Neural cell (in vitro differentiated cells): ENCODE measurements at regions not wholly inside any gene's neighbourhood (a gene's known extent, or its start where the extent isn't known, plus 50 kb on each side); places are given as distances from the start of the nearest gene placed in this dataset.

Experiments
- H2AFZ ChIP-seq: fragments of 200-600, 300-800 bp; sonication (generic), shearing (Covaris generic); 2 replicates; pipeline ENCODE4 v1.6.0; 2014; ENCODE audit warnings: low read depth, mild to moderate bottlenecking, antibody characterized with exemption, low read length, moderate library complexity
- H3F3A ChIP-seq: fragments of 200-600 bp; shearing (Covaris generic); 2 replicates; pipeline ENCODE4 v1.6.1; 2016; ENCODE audit warnings: mild to moderate bottlenecking, moderate library complexity, mixed read lengths, antibody characterized with exemption, low read length; ENCODE audit not compliant: insufficient read depth, poor library complexity, severe bottlenecking
- H3K27ac ChIP-seq: fragments of 200-600, 300-800 bp; sonication (generic), shearing (Covaris generic); 2 replicates; pipeline ENCODE4 v1.5.1; 2014; ENCODE audit warnings: mild to moderate bottlenecking, low read length, moderate library complexity
- H3K27me3 ChIP-seq: fragments of 300-800, 200-600 bp; sonication (generic), shearing (Covaris generic); 2 replicates; pipeline ENCODE4 v1.6.0; 2014; ENCODE audit warnings: mild to moderate bottlenecking, low read depth, low read length, moderate library complexity; ENCODE audit not compliant: insufficient read depth
- H3K36me3 ChIP-seq: fragments of 300-800, 200-600 bp; sonication (generic), shearing (Covaris generic); 2 replicates; pipeline ENCODE4 v1.5.1; 2014; ENCODE audit warnings: mild to moderate bottlenecking, antibody characterized with exemption, low read length, moderate library complexity; ENCODE audit not compliant: insufficient read depth
- H3K4me2 ChIP-seq: fragments of 300-800, 200-600 bp; sonication (generic), shearing (Covaris generic); 2 replicates; pipeline ENCODE4 v1.6.0; 2014; ENCODE audit warnings: mild to moderate bottlenecking, low read length
- H3K4me3 ChIP-seq: fragments of 300-800, 200-600 bp; sonication (generic), shearing (Covaris generic); 2 replicates; pipeline ENCODE4 v1.5.1; 2014; ENCODE audit warnings: mild to moderate bottlenecking, low read length, moderate library complexity
- H3K79me2 ChIP-seq: fragments of 200-600 bp; shearing (Covaris generic); replicated peaks from 2 replicates; pipeline ENCODE4 v1.6.0; 2014; ENCODE audit warnings: mild to moderate bottlenecking, low read length, moderate library complexity; ENCODE audit not compliant: insufficient read depth
- H3K9ac ChIP-seq: fragments of 300-800, 200-600 bp; sonication (generic), shearing (Covaris generic); 2 replicates; pipeline ENCODE4 v1.6.1; 2016; ENCODE audit warnings: mild to moderate bottlenecking, low read length, mixed read lengths
- H3K9me2 ChIP-seq: fragments of 200-600 bp; shearing (Covaris generic); 2 replicates; pipeline ENCODE4 v1.6.1; 2016; ENCODE audit warnings: mild to moderate bottlenecking, low read length, mixed read lengths; ENCODE audit not compliant: insufficient read depth
- H3K9me3 ChIP-seq: fragments of 200-600, 300-800 bp; sonication (generic), shearing (Covaris generic); 2 replicates; pipeline ENCODE4 v1.6.1; 2016; ENCODE audit warnings: mild to moderate bottlenecking, mixed run types, low read length, moderate library complexity, mixed read lengths
- H4K20me1 ChIP-seq: fragments of 200-600 bp; shearing (Covaris generic); 2 replicates; pipeline ENCODE4 v1.6.1; 2016; ENCODE audit warnings: mild to moderate bottlenecking, mixed run types; ENCODE audit not compliant: insufficient read depth
- CTCF ChIP-seq: fragments of 450-650 bp; IDR thresholded peaks from 2 replicates; pipeline ENCODE4 v1.5.1; 2014; ENCODE audit warnings: antibody characterized with exemption, mild to moderate bottlenecking, moderate library complexity; ENCODE audit not compliant: poor library complexity, severe bottlenecking
- EP300 ChIP-seq: fragments of 450-650 bp; conservative IDR thresholded peaks from 2 replicates; pipeline ENCODE4 v1.6.1; 2014; ENCODE audit warnings: antibody characterized with exemption, mild to moderate bottlenecking, moderate library complexity; ENCODE audit not compliant: poor library complexity, severe bottlenecking
- EZH2 ChIP-seq: fragments of 200-600, 300-800 bp; shearing (Covaris generic), sonication (generic); IDR thresholded peaks from 2 replicates; pipeline ENCODE4 v1.6.1; 2014; ENCODE audit warnings: antibody characterized with exemption, low read length, borderline replicate concordance, mild to moderate bottlenecking; ENCODE audit not compliant: insufficient read depth, poor library complexity, severe bottlenecking
- MXI1 ChIP-seq: fragments of 450-650 bp; conservative IDR thresholded peaks from 2 replicates; pipeline ENCODE4 v1.6.1; 2014; ENCODE audit warnings: antibody characterized with exemption, mild to moderate bottlenecking; ENCODE audit not compliant: poor library complexity, severe bottlenecking
- POLR2AphosphoS5 ChIP-seq: IDR thresholded peaks from 2 replicates; pipeline ENCODE4 v1.6.1; 2012
- RAD21 ChIP-seq: fragments of 450-650 bp; conservative IDR thresholded peaks from 2 replicates; pipeline ENCODE4 v1.6.1; 2014; ENCODE audit warnings: antibody characterized with exemption, mild to moderate bottlenecking, moderate library complexity
- REST ChIP-seq: IDR thresholded peaks from 2 replicates; pipeline ENCODE4 v1.6.1; 2012; ENCODE audit warnings: borderline replicate concordance
- SMC3 ChIP-seq: fragments of 450-650 bp; conservative IDR thresholded peaks from 2 replicates; pipeline ENCODE4 v1.6.1; 2014; ENCODE audit warnings: antibody characterized with exemption, mild to moderate bottlenecking, moderate library complexity; ENCODE audit not compliant: poor library complexity
- TAF1 ChIP-seq: IDR thresholded peaks from 2 replicates; pipeline ENCODE4 v1.6.1; 2012; ENCODE audit warnings: low read depth

GRCh38 chr14:30214014-30214413 lies 286.4 kb upstream of the PRKD1 start:
- Histone ChIP-seq H3K9ac (peak overlapping the region; percentile 10), H3K9me3 (no peaks in the 10 kb centered on the region), H4K20me1 (no peaks in the 10 kb centered on the region), H3K27me3 (no peaks in the 10 kb centered on the region), H3F3A (no peaks in the 10 kb centered on the region), H3K4me2 (no peak overlapping the region), H3K4me3 (no peak overlapping the region), H2AFZ (no peak overlapping the region), H3K79me2 (peaks cover 7% of the 10 kb centered on the region), H3K27ac (peak overlapping the region; percentile 43), H3K9me2 (no peaks in the 10 kb centered on the region), H3K36me3 (no peaks in the 10 kb centered on the region)
- TF ChIP-seq EP300, result no peak
- no peak for TF ChIP-seq TAF1
- TF ChIP-seq SMC3, result no peak
- no peak for TF ChIP-seq CTCF
- TF ChIP-seq EZH2, result no peak
- TF ChIP-seq POLR2AphosphoS5, result no peak
- no peak for TF ChIP-seq RAD21

GRCh38 chr14:30214461-30215090 lies 286.9 kb upstream of the PRKD1 start:
- H3F3A ChIP-seq, result no peaks in the 10 kb centered on the region
- H4K20me1 ChIP-seq, result no peaks in the 10 kb centered on the region
- peak overlapping the region; percentile 47 for H3K9ac ChIP-seq
- H2AFZ ChIP-seq, result no peak overlapping the region
- peak overlapping the region; percentile 43 for H3K27ac ChIP-seq
- H3K9me2 ChIP-seq, result no peaks in the 10 kb centered on the region
- peak overlapping the region; percentile 6 for H3K4me2 ChIP-seq
- H3K4me3 ChIP-seq, result no peak overlapping the region
- H3K79me2 ChIP-seq, result peaks cover 7% of the 10 kb centered on the region
- TF ChIP-seq EP300 (peak; percentile 37), REST (no peak), MXI1 (no peak), SMC3 (peak; percentile 95), CTCF (peak; percentile 95), EZH2 (no peak), RAD21 (peak; percentile 97), POLR2AphosphoS5 (no peak), TAF1 (no peak)
- H3K27me3 ChIP-seq, result no peaks in the 10 kb centered on the region
- H3K9me3 ChIP-seq, result no peaks in the 10 kb centered on the region
- no peaks in the 10 kb centered on the region for H3K36me3 ChIP-seq
